ENCODE measurements at regions not wholly inside any gene's neighbourhood (a gene's known extent, or its start where the extent isn't known, plus 50 kb on each side); places are given as distances from the start of the nearest gene placed in this dataset.

DNA sequence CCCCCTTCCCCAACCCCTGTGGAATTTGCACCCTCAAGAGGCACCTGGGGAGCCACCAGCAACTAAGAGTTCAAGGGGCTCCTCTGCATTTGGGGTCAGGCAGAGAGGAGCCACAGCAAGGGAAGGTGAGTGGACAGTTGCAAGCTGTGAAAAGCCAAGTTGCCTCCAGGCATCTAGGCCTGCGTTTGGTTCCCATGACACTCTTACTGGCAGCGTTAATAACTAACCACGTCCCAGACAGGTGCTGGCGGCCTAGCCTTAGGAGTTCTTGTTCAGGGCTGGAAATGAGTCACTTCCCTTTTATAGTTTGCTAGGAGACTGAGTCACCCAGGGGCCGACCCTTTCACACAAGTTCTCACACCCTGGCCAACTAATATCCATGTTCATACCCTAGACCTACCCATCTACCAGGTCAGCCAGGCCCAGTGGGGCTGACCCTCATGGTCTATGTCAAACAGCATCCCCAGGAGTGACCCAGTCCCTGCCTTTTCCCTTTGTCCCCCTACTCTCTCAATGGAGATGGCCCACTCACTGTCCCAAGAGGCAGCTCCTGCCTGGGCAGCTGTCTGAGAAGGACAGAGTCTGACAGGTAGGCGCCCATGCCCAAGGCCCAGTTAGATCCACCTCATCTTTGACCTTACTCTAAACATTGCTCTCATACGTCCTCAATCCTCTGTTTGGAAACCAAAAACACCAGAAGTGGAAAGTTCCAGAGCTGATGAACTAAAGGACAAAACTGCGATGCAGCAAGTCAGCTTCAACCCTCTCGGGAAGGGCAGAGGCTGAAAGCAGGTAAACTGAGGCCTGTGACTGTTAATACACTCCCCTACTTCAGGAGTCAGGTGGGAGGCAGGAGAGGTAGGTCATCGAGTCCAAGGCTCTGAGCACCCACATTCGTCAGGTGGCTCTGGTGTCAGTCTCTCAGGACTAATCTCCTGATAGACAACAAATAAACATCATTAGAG is 300.6 kb downstream of the SOX9 start:
- peaks cover 8% of the 10 kb centered on the region for H3K9me3 ChIP-seq (replicated peaks)
- H3K36me3 ChIP-seq = peaks cover 5% of the 10 kb centered on the region; the same call in 1 of the 2 replicates
- H3K4me3 ChIP-seq = no peak overlapping the region
- DNase-seq (ENCODE audit: low read depth in 1 of 2, low spot score in 2 of 2) = peak; percentile 90 to 93
- no peaks in the 10 kb centered on the region for H3K27me3 ChIP-seq (replicated peaks)
- H3K4me1 ChIP-seq (replicated peaks) = peaks cover 63% of the 10 kb centered on the region
- peak overlapping the region; percentile 76 for H3K27ac ChIP-seq

DNA sequence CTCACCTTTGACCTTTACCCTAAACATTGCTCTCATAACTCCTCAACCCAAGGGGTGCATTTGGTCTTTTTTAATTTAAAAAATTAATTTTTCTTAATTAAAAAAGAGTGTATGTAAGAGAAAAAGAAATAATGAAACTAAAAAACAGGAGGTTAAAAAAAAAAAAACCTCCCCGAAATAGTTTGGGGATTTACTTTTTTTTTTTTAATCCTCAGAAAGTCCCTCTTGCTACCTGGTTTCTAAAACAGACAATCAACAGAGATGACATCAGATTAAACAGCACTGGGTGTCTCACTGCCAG is 301.3 kb downstream of the SOX9 start:
- H3K27me3 ChIP-seq (replicated peaks) = no peaks in the 10 kb centered on the region
- peaks cover 2% of the 10 kb centered on the region for H3K9me3 ChIP-seq (replicated peaks)
- peaks cover 2% of the 10 kb centered on the region; the same call in 1 of the 2 replicates for H3K36me3 ChIP-seq
- no peak overlapping the region for H3K4me3 ChIP-seq
- H3K4me1 ChIP-seq (replicated peaks) = peaks cover 55% of the 10 kb centered on the region
- DNase-seq (ENCODE audit: low read depth in 1 of 2, low spot score in 2 of 2) = no peak
- H3K27ac ChIP-seq = peak overlapping the region; percentile 76

DNA sequence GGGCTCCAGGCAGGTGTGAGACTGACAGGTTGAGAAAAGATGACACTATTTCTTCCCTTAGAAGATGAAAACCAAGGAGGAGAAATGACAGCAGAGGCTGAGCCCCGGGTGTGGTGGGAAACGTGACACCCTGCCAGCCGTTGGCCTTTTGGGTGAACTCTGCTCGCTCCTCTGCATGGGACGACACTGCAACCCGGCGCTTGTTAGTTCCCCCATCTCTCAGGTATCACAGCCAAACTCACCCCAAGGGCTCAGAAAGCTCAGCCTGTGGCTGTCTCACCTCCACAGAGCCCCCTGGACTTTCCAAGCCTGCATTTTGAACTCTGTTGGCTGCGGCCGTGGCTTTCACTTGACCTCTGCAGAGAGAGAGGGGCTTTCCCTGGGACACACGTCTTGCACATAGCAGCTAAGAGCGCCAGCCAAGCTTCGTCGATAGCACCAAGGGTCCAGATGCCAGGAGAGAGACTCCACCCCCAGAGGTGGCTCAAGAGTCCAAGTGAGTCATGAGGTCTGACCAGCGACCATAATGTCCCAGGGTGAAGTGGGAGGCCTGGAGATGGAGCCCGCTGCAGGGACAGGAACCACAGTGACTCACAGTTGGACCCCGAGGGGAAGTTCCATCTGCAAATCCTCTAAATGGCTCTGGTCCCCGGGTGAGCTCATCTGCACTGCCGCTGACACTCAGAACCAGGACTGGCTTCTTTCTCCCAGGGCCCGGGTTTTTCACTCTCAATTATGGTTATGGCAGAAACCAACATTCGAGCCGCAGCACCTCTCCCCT is 301.9 kb downstream of the SOX9 start:
- peak; percentile 95 to 98 for DNase-seq (ENCODE audit: low read depth in 1 of 2, low spot score in 2 of 2)
- 0 out of 2 replicates have a peak overlapping the region, but pooled peaks have one; percentile 6 for H3K4me3 ChIP-seq
- peaks cover 54% of the 10 kb centered on the region for H3K4me1 ChIP-seq (replicated peaks)
- H3K9me3 ChIP-seq (replicated peaks) = no peaks in the 10 kb centered on the region
- peak overlapping the region; percentile 76 for H3K27ac ChIP-seq
- H3K36me3 ChIP-seq = no peaks in the 10 kb centered on the region
- no peaks in the 10 kb centered on the region for H3K27me3 ChIP-seq (replicated peaks)

DNA sequence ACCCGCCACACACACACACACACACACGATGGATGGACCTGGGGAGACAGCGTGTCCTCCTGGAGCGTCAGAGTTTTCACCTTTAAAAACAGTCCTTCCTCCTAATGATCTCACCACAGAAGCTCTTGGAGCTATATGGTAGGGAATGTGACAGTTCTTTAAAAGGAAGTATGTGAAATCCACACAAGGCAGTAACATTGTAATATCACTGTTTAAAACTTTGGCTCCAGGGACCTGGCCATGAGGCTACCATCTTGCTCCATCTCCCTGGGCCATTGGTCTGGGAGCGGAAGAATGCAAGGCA is 302.4 kb downstream of the SOX9 start:
- no peak for DNase-seq (ENCODE audit: low read depth in 1 of 2, low spot score in 2 of 2)
- Histone ChIP-seq H3K36me3 (no peaks in the 10 kb centered on the region), H3K9me3 (replicated peaks) (no peaks in the 10 kb centered on the region), H3K27ac (peak overlapping the region; percentile 76), H3K4me1 (replicated peaks) (peaks cover 54% of the 10 kb centered on the region), H3K27me3 (replicated peaks) (no peaks in the 10 kb centered on the region), H3K4me3 (no peak overlapping the region)

DNA sequence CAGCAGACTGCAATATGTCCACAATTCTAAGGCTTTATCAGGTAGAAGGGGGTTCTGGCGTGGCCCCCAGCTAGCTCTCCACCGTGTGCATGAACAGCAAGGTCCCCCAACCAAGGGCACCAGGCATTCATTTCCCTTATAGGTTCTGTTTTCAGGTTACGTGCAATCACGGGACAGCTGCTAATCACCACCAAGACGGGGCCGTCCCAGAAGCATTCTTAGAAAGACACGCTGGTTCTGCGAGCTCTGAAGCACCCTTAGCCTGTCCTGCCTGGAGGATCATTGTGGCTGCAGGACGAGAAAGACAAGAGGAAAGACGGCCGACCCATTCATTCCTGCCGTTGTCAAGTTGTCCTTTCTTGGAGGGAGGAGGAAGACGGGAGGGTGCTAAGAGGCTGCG is 302.9 kb downstream of the SOX9 start:
- Histone ChIP-seq H3K27me3 (replicated peaks) (no peaks in the 10 kb centered on the region), H3K27ac (peak overlapping the region; percentile 76), H3K9me3 (replicated peaks) (no peaks in the 10 kb centered on the region), H3K4me3 (no peak overlapping the region), H3K36me3 (no peaks in the 10 kb centered on the region), H3K4me1 (replicated peaks) (peaks cover 52% of the 10 kb centered on the region)
- DNase-seq (ENCODE audit: low read depth in 1 of 2, low spot score in 2 of 2) = no peak

DNA sequence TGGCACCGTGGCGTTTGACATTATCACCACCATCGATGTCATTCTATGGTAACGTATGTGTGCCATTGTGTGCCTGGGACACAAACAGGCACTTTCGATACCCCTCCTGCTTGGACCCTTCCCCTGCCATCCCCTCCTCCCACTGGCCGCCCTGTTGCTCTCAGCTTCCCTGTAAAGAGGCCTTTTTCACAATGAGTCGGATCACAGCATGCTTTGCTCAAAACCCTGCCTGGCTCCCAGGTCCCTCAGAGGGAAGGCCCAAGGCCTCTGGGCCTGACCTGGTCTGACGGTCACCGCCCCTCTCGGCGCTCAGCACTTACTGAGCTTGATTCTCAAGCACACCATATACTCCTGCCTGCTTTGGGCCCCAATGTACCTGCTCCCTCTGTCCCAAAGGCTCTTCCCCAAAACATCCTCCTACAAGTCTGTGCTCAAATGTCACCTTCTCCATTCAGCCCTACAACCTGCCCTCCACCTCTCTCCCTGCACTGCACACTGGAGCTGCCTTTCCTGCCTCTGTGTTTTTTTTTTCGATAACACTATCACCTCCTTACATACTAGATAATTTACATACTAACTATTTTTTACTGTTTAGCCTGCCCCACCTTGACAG is 303.8 kb downstream of the SOX9 start:
- no peaks in the 10 kb centered on the region for H3K9me3 ChIP-seq (replicated peaks)
- no peak overlapping the region for H3K27ac ChIP-seq
- H3K36me3 ChIP-seq = no peaks in the 10 kb centered on the region
- no peaks in the 10 kb centered on the region for H3K27me3 ChIP-seq (replicated peaks)
- peaks cover 43% of the 10 kb centered on the region for H3K4me1 ChIP-seq (replicated peaks)
- no peak for DNase-seq (ENCODE audit: low read depth in 1 of 2, low spot score in 2 of 2)
- H3K4me3 ChIP-seq = no peak overlapping the region

DNA sequence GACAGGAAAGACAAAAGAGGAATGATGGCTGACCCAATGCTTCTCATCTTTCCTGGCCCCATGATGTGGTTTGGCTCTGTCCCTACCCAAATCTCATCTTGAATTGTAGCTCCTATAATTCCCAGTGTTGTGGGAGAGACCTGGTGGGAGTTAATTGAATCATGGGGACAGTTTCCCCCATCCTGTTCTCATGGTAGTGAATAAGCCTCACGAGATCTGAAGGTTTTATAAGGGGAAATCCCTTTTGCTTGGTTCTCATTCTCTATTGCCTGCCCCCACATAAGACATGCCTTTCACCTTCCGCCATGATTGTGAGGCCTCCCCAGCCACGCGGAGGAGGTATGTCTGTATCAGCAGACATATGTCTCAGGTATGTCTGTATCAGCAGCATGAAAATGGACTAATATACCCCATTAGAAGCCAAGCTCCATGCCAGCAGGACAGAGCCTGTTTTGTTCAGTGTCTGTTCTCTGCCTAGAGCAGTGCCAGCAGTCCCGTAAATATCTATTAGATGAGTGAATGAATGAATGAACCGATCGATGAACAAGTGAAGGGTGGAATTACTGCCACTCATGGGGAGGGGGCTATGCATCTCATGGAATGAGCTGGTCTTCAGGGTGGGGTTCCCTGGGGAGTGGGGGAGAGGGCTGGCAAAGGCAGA is 304.4 kb downstream of the SOX9 start:
- Histone ChIP-seq H3K27me3 (replicated peaks) (no peaks in the 10 kb centered on the region), H3K4me1 (replicated peaks) (peaks cover 37% of the 10 kb centered on the region), H3K9me3 (replicated peaks) (no peaks in the 10 kb centered on the region), H3K36me3 (no peaks in the 10 kb centered on the region), H3K27ac (no peak overlapping the region), H3K4me3 (no peak overlapping the region)
- DNase-seq (ENCODE audit: low read depth in 1 of 2, low spot score in 2 of 2) = no peak

DNA sequence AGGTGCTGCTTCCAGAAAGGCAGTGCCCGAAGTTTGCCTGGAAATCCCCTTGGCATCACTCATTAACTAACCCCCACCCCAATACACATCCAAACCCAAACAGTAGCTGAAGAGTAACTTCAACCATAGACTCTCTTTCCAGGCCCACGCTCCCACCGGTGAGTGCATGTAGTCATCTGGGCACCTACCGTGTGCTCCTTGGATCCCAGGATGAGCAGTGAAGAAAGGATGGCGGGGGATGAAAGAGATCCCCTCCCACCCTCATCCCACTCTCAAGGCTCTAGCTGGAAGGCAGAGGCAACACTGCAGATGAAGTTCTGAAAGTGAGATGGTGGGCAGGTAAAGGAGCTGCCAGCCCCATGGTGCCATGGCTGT is 305.0 kb downstream of the SOX9 start:
- Histone ChIP-seq H3K27ac (no peak overlapping the region), H3K4me3 (no peak overlapping the region), H3K4me1 (replicated peaks) (peaks cover 31% of the 10 kb centered on the region), H3K9me3 (replicated peaks) (no peaks in the 10 kb centered on the region), H3K36me3 (no peaks in the 10 kb centered on the region), H3K27me3 (replicated peaks) (no peaks in the 10 kb centered on the region)
- DNase-seq (ENCODE audit: low read depth in 1 of 2, low spot score in 2 of 2) = no peak

DNA sequence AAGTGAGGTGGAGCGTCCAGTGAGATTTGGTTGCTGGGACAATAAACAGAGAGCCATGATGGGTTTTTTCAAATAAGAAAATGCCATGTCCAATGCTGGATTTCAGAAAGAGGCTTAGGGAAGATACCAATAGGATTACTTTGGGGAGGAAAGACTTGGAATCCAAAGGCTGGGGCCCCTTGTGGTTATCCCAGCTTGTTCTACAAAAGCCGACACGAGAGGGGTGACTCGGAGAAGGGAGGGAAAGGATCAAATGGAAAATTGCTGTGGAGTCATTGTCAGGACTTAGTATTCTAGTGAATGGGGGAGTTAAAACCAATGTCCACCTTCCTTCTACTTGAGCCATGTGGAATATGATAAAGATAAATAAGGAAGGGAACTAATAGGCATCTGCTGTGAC is 305.5 kb downstream of the SOX9 start:
- no peak for DNase-seq (ENCODE audit: low read depth in 1 of 2, low spot score in 2 of 2)
- no peak overlapping the region for H3K4me3 ChIP-seq

DNA sequence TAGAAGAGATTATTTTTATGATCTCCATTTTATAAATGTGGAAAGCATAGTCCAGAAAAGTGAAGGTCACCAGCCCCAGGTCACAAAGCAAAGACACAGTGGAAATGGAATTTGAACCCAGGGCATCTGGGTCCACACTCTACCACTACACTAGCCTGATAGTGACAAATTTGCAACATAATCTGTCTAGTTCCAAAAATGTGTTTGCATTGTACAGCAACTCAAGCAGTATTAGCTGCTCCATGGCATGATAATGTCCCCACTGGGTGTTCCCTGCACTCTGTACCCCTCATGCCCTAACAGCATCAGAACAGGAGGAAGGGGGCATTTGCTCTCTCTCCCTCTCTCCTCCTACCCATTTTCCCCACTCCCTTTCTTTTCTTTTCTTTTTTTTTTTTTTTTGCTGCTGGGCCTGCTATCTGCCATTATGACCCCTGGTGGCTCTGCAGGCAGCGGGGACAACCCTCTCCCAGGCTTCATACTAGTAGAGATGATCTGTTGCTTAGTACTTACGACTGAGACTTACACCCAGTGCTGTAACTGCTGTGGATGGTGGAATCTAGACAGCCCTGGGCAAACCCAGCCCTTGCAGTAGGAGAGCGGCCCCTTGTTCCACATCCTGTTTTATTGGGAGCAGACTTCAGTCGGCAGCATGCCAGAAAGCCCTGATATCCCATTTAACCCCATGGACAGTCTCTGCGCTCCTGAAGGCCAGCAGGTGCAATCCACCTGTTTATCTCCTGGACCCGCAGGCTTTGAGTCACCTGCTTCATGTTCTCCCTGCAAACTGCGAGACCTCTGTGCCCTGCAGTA is 306.3 kb downstream of the SOX9 start:
- no peaks in the 10 kb centered on the region for H3K9me3 ChIP-seq (replicated peaks)
- DNase-seq (ENCODE audit: low read depth in 1 of 2, low spot score in 2 of 2) = no peak
- H3K4me1 ChIP-seq (replicated peaks) = peaks cover 21% of the 10 kb centered on the region

More for the DNA sequence above, 305.5 kb downstream of the SOX9 start:
- Histone ChIP-seq H3K36me3 (no peaks in the 10 kb centered on the region), H3K27ac (no peak overlapping the region), H3K9me3 (replicated peaks) (no peaks in the 10 kb centered on the region), H3K4me1 (replicated peaks) (peaks cover 26% of the 10 kb centered on the region), H3K27me3 (replicated peaks) (no peaks in the 10 kb centered on the region)

DNA sequence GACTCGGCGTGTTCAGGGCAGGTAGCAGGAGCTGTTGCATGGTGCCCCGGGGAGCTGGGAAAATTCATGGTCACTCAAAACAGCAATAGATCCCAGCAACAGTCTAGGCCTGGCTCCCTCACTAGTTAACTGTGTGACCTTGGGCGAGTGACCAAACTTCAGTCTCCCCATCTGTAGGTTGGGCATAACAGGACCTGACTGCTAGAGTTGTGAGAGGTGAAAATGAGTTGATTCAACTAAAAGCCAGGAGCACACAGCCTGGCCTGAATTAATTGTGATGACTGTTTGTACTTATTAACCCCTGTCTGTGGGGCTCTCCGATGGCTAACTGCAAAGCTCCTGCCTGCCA is 306.9 kb downstream of the SOX9 start:
- Histone ChIP-seq H3K9me3 (replicated peaks) (no peaks in the 10 kb centered on the region), H3K4me3 (no peak overlapping the region), H3K4me1 (replicated peaks) (peaks cover 21% of the 10 kb centered on the region), H3K27ac (no peak overlapping the region), H3K27me3 (replicated peaks) (no peaks in the 10 kb centered on the region), H3K36me3 (no peaks in the 10 kb centered on the region)
- no peak for DNase-seq (ENCODE audit: low read depth in 1 of 2, low spot score in 2 of 2)

More for the DNA sequence above, 306.3 kb downstream of the SOX9 start:
- Histone ChIP-seq H3K4me3 (no peak overlapping the region), H3K27ac (no peak overlapping the region), H3K36me3 (no peaks in the 10 kb centered on the region), H3K27me3 (replicated peaks) (no peaks in the 10 kb centered on the region)

DNA sequence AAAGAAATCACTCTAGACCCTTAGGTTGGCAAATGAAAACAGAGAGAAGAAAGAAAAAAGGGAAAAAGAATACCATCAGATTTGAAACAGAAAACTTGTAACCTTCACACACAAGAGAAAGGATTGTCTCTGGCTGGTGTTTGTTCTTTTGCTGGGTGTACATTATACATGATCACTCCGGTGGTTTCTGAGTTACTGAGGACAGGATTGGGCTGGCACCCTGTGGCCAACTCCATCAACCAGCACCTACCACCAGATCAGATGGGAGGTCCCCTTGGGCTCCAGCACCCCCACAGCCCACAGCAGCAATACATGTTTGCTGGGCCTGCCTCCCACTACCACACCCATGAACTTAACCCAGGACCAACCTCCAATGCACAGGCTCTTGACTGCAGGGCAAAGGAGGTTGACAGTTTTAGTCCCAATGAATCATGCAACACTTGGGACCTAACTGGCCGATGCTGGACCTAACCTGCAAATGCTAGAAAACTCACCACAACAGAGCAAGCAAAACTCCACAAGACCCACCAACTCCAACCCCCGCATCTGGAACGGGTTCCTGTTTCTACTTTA is 308.3 kb downstream of the SOX9 start:
- no peaks in the 10 kb centered on the region for H3K36me3 ChIP-seq
- H3K27ac ChIP-seq = no peak overlapping the region
- no peaks in the 10 kb centered on the region for H3K9me3 ChIP-seq (replicated peaks)
- no peak overlapping the region for H3K4me3 ChIP-seq
- no peak for DNase-seq (ENCODE audit: low read depth in 1 of 2, low spot score in 2 of 2)
- no peaks in the 10 kb centered on the region for H3K27me3 ChIP-seq (replicated peaks)
- H3K4me1 ChIP-seq (replicated peaks) = peaks cover 17% of the 10 kb centered on the region

Data from SJSA1 (cell line).